Stimulated activated CD4-positive, alpha-beta T cell treated with anti-CD3 and anti-CD28 coated beads, Interleukin-12 subunit alpha, Interleukin-12 subunit beta, amount 100 ng/mL, for 4 hours (primary cell): ENCODE measurements at regions not wholly inside any gene's neighbourhood (a gene's known extent, or its start where the extent isn't known, plus 50 kb on each side); places are given as distances from the start of the nearest gene placed in this dataset.

Experiments used
- DNase-seq: peaks from one replicate; pipeline ENCODE4 v3.0.0-alpha.2; 2020

GRCh38 chr11:110032259-110032658 lies 60.9 kb upstream of the ZC3H12C start:
- no peak for DNase-seq

GRCh38 chr11:110032957-110033570 lies 60.1 kb upstream of the ZC3H12C start:
- DNase-seq, result no peak

- DNase-seq, result no peak
These were observed 58.4 kb upstream of the ZC3H12C start for GRCh38 chr11:110034806-110035205.

- no peak for DNase-seq
These were observed 57.8 kb upstream of the ZC3H12C start for GRCh38 chr11:110035357-110035756.

GRCh38 chr11:110038201-110038600 lies 55.0 kb upstream of the ZC3H12C start:
- no peak for DNase-seq
